GM12892 (cell line): ENCODE measurements at regions not wholly inside any gene's neighbourhood (a gene's known extent, or its start where the extent isn't known, plus 50 kb on each side); places are given as distances from the start of the nearest gene placed in this dataset.
"Not testable (repeated sequence)": the region's sequence is repeated elsewhere in the genome, so short reads cannot be mapped to it uniquely, and the experiment has no call there.

Experiments
- DNase-seq: peaks from one replicate; pipeline ENCODE4 v3.0.0; 2011; ENCODE audit not compliant: insufficient read length
- FAIRE-seq: peaks from 2 replicates; lab custom pipeline; 2011; peaks lifted over from hg19 to GRCh38; lab: Jason Lieb, UNC
- POLR2A ChIP-seq: IDR thresholded peaks from 2 replicates; pipeline ENCODE4 v1.6.1; 2011; ENCODE audit warnings: low read depth, low read length, control low read depth
- POLR2AphosphoS5 ChIP-seq: IDR thresholded peaks from 2 replicates; pipeline ENCODE4 v1.6.1; 2011; ENCODE audit warnings: low read depth, low read length, control low read depth
- TAF1 ChIP-seq: IDR thresholded peaks from 2 replicates; pipeline ENCODE4 v1.6.1; 2011; ENCODE audit warnings: low read depth, mild to moderate bottlenecking, control low read depth, low read length, borderline replicate concordance

GRCh38 chr5:96538808-96539250, 105.8 kb upstream of the PCSK1 start:
- FAIRE-seq (no peak), DNase-seq (no peak)
- no peak for TF ChIP-seq TAF1
- TF ChIP-seq POLR2A = no peak
- no peak for TF ChIP-seq POLR2AphosphoS5

DNA sequence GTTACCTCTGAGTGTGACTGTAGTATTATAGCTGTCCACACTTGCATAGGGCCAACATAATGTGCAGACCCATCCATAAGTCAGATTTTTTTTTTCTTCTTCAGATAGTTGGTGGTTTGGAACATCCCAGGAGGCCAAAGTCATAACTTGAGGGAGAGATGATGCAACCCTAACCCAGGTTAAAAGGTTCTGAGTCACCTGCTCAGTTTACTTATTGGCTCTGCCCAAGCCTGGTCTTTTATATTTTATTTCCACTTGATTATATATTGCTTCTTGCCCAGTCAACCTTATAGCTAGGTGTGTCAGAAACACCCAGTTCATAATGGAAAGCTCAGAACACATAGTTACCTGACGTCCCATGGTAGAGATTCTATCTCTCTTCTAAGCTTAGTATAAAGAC, 113.1 kb upstream of the PCSK1 start:
- no peak for TF ChIP-seq POLR2AphosphoS5
- TF ChIP-seq TAF1 = no peak
- no peak for TF ChIP-seq POLR2A
- DNase-seq = no peak
- FAIRE-seq = no peak

GRCh38 chr5:96547486-96547885, 114.4 kb upstream of the PCSK1 start:
- FAIRE-seq = no peak
- no peak for TF ChIP-seq POLR2AphosphoS5
- no peak for TF ChIP-seq POLR2A
- no peak for TF ChIP-seq TAF1
- DNase-seq = no peak

GRCh38 chr5:96548905-96549304, 113.3 kb upstream of the CAST start:
- TF ChIP-seq TAF1 (no peak), POLR2A (no peak), POLR2AphosphoS5 (no peak)
- no peak for DNase-seq
- no peak for FAIRE-seq

GRCh38 chr5:96560857-96561256, 101.3 kb upstream of the CAST start:
- not testable (repeated sequence) for DNase-seq, FAIRE-seq

GRCh38 chr5:96562614-96563013, 99.6 kb upstream of the CAST start:
- FAIRE-seq (no peak), DNase-seq (no peak)
- no peak for TF ChIP-seq POLR2A
- TF ChIP-seq POLR2AphosphoS5 = no peak
- TF ChIP-seq TAF1 = no peak

DNA sequence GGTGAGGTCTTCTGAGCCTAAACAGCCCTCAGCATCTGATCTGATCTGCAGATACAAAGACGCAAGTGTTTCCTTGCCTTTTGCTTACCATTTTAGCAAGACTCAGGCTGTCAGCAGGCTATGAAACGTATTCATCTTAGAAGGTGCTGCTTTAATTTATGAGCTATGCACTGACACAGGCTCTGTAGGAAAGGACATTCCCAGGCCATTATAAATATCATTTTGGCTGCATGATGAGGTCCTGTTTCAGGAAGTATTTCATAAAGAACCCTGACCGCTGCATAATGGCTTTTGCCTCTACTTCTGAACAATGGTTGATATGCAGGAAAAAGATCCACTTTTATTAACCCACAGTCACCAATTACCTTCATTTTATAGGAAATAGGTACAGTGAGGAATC, 98.4 kb upstream of the CAST start:
- no peak for FAIRE-seq
- TF ChIP-seq TAF1 = no peak
- no peak for TF ChIP-seq POLR2AphosphoS5
- no peak for TF ChIP-seq POLR2A

DNA sequence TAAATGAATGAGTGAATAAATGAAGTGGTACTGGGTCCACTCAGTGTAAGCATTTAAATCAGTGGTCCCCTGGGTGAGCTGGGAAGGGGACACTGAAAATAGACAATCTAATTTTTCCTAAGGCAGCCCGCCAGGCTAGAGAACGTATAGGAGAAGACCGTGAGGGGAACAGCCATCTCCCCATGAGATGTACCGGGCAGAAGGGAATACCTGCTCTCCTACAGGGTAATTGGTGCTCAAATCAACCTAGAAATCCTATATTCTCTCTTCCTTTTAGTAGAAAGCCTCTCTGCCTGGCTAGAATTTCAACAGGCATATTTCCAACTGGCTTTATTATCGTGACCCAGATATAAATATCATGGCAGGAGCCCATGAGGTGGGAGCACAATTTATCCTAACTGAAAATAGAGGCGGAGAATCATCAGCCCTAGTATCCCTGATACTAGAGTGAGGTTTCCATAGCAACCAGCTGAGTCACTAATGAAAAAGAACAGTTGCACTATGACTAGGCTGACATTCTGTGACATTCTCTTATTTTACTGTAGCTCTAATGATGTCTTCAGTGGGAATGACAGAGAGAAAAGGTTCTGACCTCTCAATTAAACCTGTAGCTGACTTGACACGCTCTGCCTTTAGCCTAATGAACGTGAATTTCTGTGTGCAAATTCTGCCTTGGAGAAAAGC, 96.5 kb upstream of the CAST start:
- DNase-seq = no peak
- FAIRE-seq = no peak
- TF ChIP-seq POLR2AphosphoS5 (no peak), TAF1 (no peak), POLR2A (no peak)

More for the DNA sequence above, 98.4 kb upstream of the CAST start:
- DNase-seq = no peak

- DNase-seq = no peak
- TF ChIP-seq POLR2A (no peak), TAF1 (no peak), POLR2AphosphoS5 (no peak)
- FAIRE-seq = peak; percentile 14
Observed at GRCh38 chr5:96566833-96567587, 95.2 kb upstream of the CAST start.

- FAIRE-seq (no peak), DNase-seq (no peak)
- TF ChIP-seq POLR2AphosphoS5 (no peak), POLR2A (no peak), TAF1 (no peak)
Observed at GRCh38 chr5:96569332-96569731, 92.8 kb upstream of the CAST start.

- TF ChIP-seq POLR2A (no peak), TAF1 (no peak), POLR2AphosphoS5 (no peak)
- DNase-seq (no peak), FAIRE-seq (no peak)
Observed at GRCh38 chr5:96569770-96570169, 92.4 kb upstream of the CAST start.

DNA sequence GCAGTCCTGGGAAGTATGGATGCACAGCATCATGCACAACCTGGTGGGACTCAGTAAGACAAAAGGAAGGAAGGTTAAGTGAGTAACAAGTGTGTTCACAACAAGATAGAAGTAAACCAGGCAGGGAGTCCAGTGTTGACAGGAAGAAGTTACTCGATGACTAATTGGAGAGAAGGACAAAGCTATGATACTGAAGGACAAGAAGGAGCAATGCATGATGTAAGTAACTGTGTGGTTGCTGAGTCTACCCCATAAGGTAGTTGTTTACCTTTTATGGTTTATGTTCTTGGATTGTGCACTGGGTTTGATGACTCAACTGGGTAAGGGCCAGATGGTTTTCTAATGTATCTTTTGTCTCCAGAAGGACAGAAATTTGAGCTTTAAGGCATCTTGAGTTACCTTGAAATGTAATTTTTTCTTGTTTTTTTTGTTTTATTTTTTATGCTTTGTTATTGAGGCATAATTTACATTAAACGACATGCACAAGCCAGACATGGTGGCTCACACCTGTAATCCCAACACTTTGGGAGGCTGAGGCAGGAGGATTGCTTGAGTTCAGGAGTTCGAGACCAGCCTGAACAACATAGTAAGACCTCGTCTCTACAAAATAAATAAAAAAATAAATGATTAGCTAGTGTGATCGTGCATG, 89.2 kb upstream of the CAST start:
- no peak for TF ChIP-seq POLR2AphosphoS5
- TF ChIP-seq POLR2A = no peak
- no peak for TF ChIP-seq TAF1
- no peak for DNase-seq
- FAIRE-seq = no peak
